H9 (cell line): ENCODE measurements at regions not wholly inside any gene's neighbourhood (a gene's known extent, or its start where the extent isn't known, plus 50 kb on each side); places are given as distances from the start of the nearest gene placed in this dataset.

ENCODE experiments used
- DNase-seq: peaks from one replicate; pipeline ENCODE4 v3.0.0-alpha.2; 2017
- H2AFZ ChIP-seq: one replicate; pipeline ENCODE4 v1.6.1; 2013; ENCODE audit warnings: mild to moderate bottlenecking, low read length, control low read depth, moderate library complexity
- H2AK5ac ChIP-seq: 2 replicates; pipeline ENCODE4 v1.6.1; 2013; ENCODE audit warnings: low read length, control low read depth, mixed read lengths; ENCODE audit not compliant: insufficient read length
- H2BK120ac ChIP-seq: one replicate; pipeline ENCODE4 v1.6.1; 2013; ENCODE audit warnings: low read depth, mild to moderate bottlenecking, low read length, control low read depth, inconsistent platforms; ENCODE audit not compliant: poor library complexity, severe bottlenecking
- H2BK12ac ChIP-seq: 2 replicates; pipeline ENCODE4 v1.6.1; 2013; ENCODE audit warnings: low read length, control low read depth, mixed read lengths, low read depth; ENCODE audit not compliant: insufficient read length
- H2BK15ac ChIP-seq: 2 replicates; pipeline ENCODE4 v1.6.1; 2013; ENCODE audit warnings: low read depth, low read length, control low read depth
- H2BK20ac ChIP-seq: one replicate; pipeline ENCODE4 v1.6.1; 2013; ENCODE audit warnings: low read depth, mild to moderate bottlenecking, low read length, control low read depth, inconsistent platforms; ENCODE audit not compliant: poor library complexity, severe bottlenecking
- H2BK5ac ChIP-seq: 2 replicates; pipeline ENCODE4 v1.6.1; 2013; ENCODE audit warnings: low read length, control low read depth, mixed read lengths; ENCODE audit not compliant: insufficient read length
- H3K14ac ChIP-seq: 2 replicates; pipeline ENCODE4 v1.6.1; 2013; ENCODE audit warnings: low read length, control low read depth; ENCODE audit not compliant: insufficient read depth
- H3K18ac ChIP-seq: 2 replicates; pipeline ENCODE4 v1.6.1; 2013; ENCODE audit warnings: low read depth, mild to moderate bottlenecking, mixed read lengths, low read length, control low read depth; ENCODE audit not compliant: insufficient read length
- H3K23ac ChIP-seq: 2 replicates; pipeline ENCODE4 v1.6.1; 2013; ENCODE audit warnings: low read length, control low read depth, mixed read lengths, low read depth; ENCODE audit not compliant: insufficient read length
- H3K23me2 ChIP-seq: 2 replicates; pipeline ENCODE4 v1.6.1; 2013; ENCODE audit warnings: low read depth, mild to moderate bottlenecking, mixed read lengths, low read length, control low read depth; ENCODE audit not compliant: insufficient read length, poor library complexity, severe bottlenecking
- H3K27ac ChIP-seq: 2 replicates; pipeline ENCODE4 v1.5.1; 2013; ENCODE audit warnings: low read length, control low read depth, mixed read lengths, low read depth; ENCODE audit not compliant: insufficient read length
- H3K27me3 ChIP-seq: 2 replicates; pipeline ENCODE4 v1.6.1; 2013; ENCODE audit warnings: low read length, control low read depth, inconsistent platforms; ENCODE audit not compliant: insufficient read depth
- H3K4ac ChIP-seq: 2 replicates; pipeline ENCODE4 v1.6.1; 2013; ENCODE audit warnings: low read depth, mild to moderate bottlenecking, control low read depth, inconsistent platforms, low read length, moderate library complexity
- H3K4me1 ChIP-seq: 2 replicates; pipeline ENCODE4 v1.6.1; 2013; ENCODE audit warnings: low read length, control low read depth, inconsistent platforms; ENCODE audit not compliant: insufficient read depth
- H3K4me2 ChIP-seq: 2 replicates; pipeline ENCODE4 v1.6.1; 2013; ENCODE audit warnings: low read length, control low read depth, mixed read lengths; ENCODE audit not compliant: insufficient read length, insufficient read depth
- H3K56ac ChIP-seq: 2 replicates; pipeline ENCODE4 v1.6.1; 2013; ENCODE audit warnings: low read depth, mild to moderate bottlenecking, mixed read lengths, low read length, control low read depth; ENCODE audit not compliant: insufficient read length
- H3K79me1 ChIP-seq: 2 replicates; pipeline ENCODE4 v1.6.1; 2013; ENCODE audit warnings: low read depth, mild to moderate bottlenecking, moderate library complexity, low read length, control low read depth, inconsistent platforms; ENCODE audit not compliant: insufficient read depth, poor library complexity, severe bottlenecking
- H3K79me2 ChIP-seq: 2 replicates; pipeline ENCODE4 v1.6.1; 2013; ENCODE audit warnings: low read length, control low read depth, inconsistent platforms; ENCODE audit not compliant: insufficient read depth
- H3K9ac ChIP-seq: 2 replicates; pipeline ENCODE4 v1.6.1; 2013; ENCODE audit warnings: low read length, control low read depth, mixed read lengths; ENCODE audit not compliant: insufficient read length; ENCODE audit errors: extremely low read depth
- H3K9me3 ChIP-seq: one replicate; pipeline ENCODE4 v1.6.1; 2013; ENCODE audit warnings: low read depth, low read length, inconsistent platforms; ENCODE audit not compliant: control insufficient read depth
- H3T11ph ChIP-seq: one replicate; pipeline ENCODE4 v1.6.1; 2013; ENCODE audit warnings: mild to moderate bottlenecking, low read length, control low read depth, inconsistent platforms
- H4K20me1 ChIP-seq: one replicate; pipeline ENCODE4 v1.6.1; 2013; ENCODE audit not compliant: control insufficient read depth, insufficient read length, insufficient read depth
- H4K5ac ChIP-seq: 2 replicates; pipeline ENCODE4 v1.6.1; 2013; ENCODE audit warnings: low read depth, mild to moderate bottlenecking, mixed read lengths, low read length, control low read depth; ENCODE audit not compliant: insufficient read length
- H4K8ac ChIP-seq: replicated peaks from 2 replicates; pipeline ENCODE4 v1.6.1; 2013; ENCODE audit warnings: low read length, control low read depth, mixed read lengths, low read depth; ENCODE audit not compliant: insufficient read length
- H4K91ac ChIP-seq: 2 replicates; pipeline ENCODE4 v1.6.1; 2013; ENCODE audit warnings: low read depth, mild to moderate bottlenecking, moderate library complexity, mixed read lengths, low read length, control low read depth; ENCODE audit not compliant: insufficient read length
- H3K27ac Mint-ChIP-seq, 3 experiments: 2 replicates in 2 of 3; 3 replicates in 1 of 3; pipeline ENCODE4 v1.8.0; 2020 to 2021; ENCODE audit warnings: mixed read lengths in 3 of 3, mild to moderate bottlenecking in 1 of 3, moderate library complexity in 1 of 3
- H3K27me3 Mint-ChIP-seq: 2 replicates; pipeline ENCODE4 v1.8.0; 2021; ENCODE audit warnings: low read depth, mild to moderate bottlenecking, moderate library complexity, mixed read lengths
- H3K36me3 Mint-ChIP-seq, 3 experiments: 2 replicates in 2 of 3; 3 replicates in 1 of 3; pipeline ENCODE4 v1.8.0; 2020 to 2021; ENCODE audit warnings: low read depth in 3 of 3, mixed read lengths in 3 of 3; ENCODE audit not compliant: insufficient read depth in 1 of 3
- H3K4me1 Mint-ChIP-seq, 2 experiments: 2 replicates each; pipeline ENCODE4 v1.8.0; 2020; ENCODE audit warnings: mixed read lengths in 2 of 2
- H3K4me3 Mint-ChIP-seq, 2 experiments: 2 replicates in 1 of 2; 3 replicates in 1 of 2; pipeline ENCODE4 v1.8.0; 2020 to 2021; ENCODE audit warnings: mild to moderate bottlenecking in 2 of 2, mixed read lengths in 2 of 2, moderate library complexity in 1 of 2
- H3K9me3 Mint-ChIP-seq, 2 experiments: 2 replicates in 1 of 2; 3 replicates in 1 of 2; pipeline ENCODE4 v1.8.0; 2020; ENCODE audit warnings: mild to moderate bottlenecking in 2 of 2, mixed read lengths in 2 of 2, moderate library complexity in 1 of 2
- CTCF ChIP-seq: fragments of 200-600 bp; sonication (generic); conservative IDR thresholded peaks from 3 replicates; pipeline ENCODE4 v1.8.0; 2021; ENCODE audit warnings: antibody characterized with exemption, mild to moderate bottlenecking
- WGBS: extraction: QIAGEN DNeasy Blood & Tissue Kit; methylation state at CpG from one replicate; pipeline ENCODE4 v1.1.7; 2013; ENCODE audit warnings: missing lambda C conversion rate, low lambda C conversion rate, mixed read lengths; ENCODE audit not compliant: insufficient read length; ENCODE audit errors: extremely low coverage; 5-methylcytosine and 5-hydroxymethylcytosine counted together

GRCh38 chr17:69637446-69638156 is 223.1 kb downstream of the MAP2K6 start:
- Histone ChIP-seq H2AK5ac (no peak overlapping the region), H3K18ac (no peak overlapping the region), H3K4me2 (no peak overlapping the region), H4K8ac (no peak overlapping the region), H3K9me3 (no peaks in the 10 kb centered on the region), H3K4ac (no peak overlapping the region), H3T11ph (no peak overlapping the region), H4K20me1 (no peaks in the 10 kb centered on the region), H3K14ac (peak overlapping the region; percentile 64; the same call in 1 of the 2 replicates), H3K23ac (no peak overlapping the region), H2BK120ac (no peak overlapping the region), H3K9ac (no peak overlapping the region), H3K79me2 (no peaks in the 10 kb centered on the region), H2BK12ac (no peak overlapping the region), H3K56ac (no peak overlapping the region), H3K4me1 (no peaks in the 10 kb centered on the region), H3K23me2 (no peaks in the 10 kb centered on the region), H2BK15ac (no peak overlapping the region), H2AFZ (no peak overlapping the region), H2BK20ac (no peak overlapping the region), H2BK5ac (no peak overlapping the region), H4K91ac (no peak overlapping the region), H4K5ac (no peak overlapping the region), H3K27me3 (no peaks in the 10 kb centered on the region), H3K79me1 (no peaks in the 10 kb centered on the region), H3K27ac (no peak overlapping the region)
- no CpG with 5 or more reads among the region's 4 CpGs for WGBS
- Mint-ChIP-seq H3K4me3 (no peak overlapping the region), H3K27ac (no peak overlapping the region), H3K27me3 (no peaks in the 10 kb centered on the region), H3K9me3 (no peaks in the 10 kb centered on the region), H3K36me3 (no peaks in the 10 kb centered on the region), H3K4me1 (no peaks in the 10 kb centered on the region)
- DNase-seq: no peak
- TF ChIP-seq CTCF: no peak
